Midbrain (tissue), 1 donor: ENCODE measurements at regions not wholly inside any gene's neighbourhood (a gene's known extent, or its start where the extent isn't known, plus 50 kb on each side); places are given as distances from the start of the nearest gene placed in this dataset.

Experiments
- DNase-seq: peaks from one replicate; lab custom pipeline; 2025; lab: John Stamatoyannopoulos, UW

- DNase-seq, result no peak
Observed at GRCh38 chr10:44301781-44302355, 83.0 kb downstream of the CXCL12 start.

- DNase-seq, result no peak
Observed at GRCh38 chr10:44300666-44301649, 83.9 kb downstream of the CXCL12 start.

GRCh38 chr10:44298713-44299112 lies 86.2 kb downstream of the CXCL12 start:
- DNase-seq, result no peak

- no peak for DNase-seq
Observed at GRCh38 chr10:44297963-44298362, 86.9 kb downstream of the CXCL12 start.

GRCh38 chr10:44295644-44296241 lies 89.2 kb downstream of the CXCL12 start:
- no peak for DNase-seq

- DNase-seq, result no peak
Observed at GRCh38 chr10:44294726-44295412, 90.0 kb downstream of the CXCL12 start.

- no peak for DNase-seq
Observed at GRCh38 chr10:44293842-44294241, 91.1 kb downstream of the CXCL12 start.

DNA sequence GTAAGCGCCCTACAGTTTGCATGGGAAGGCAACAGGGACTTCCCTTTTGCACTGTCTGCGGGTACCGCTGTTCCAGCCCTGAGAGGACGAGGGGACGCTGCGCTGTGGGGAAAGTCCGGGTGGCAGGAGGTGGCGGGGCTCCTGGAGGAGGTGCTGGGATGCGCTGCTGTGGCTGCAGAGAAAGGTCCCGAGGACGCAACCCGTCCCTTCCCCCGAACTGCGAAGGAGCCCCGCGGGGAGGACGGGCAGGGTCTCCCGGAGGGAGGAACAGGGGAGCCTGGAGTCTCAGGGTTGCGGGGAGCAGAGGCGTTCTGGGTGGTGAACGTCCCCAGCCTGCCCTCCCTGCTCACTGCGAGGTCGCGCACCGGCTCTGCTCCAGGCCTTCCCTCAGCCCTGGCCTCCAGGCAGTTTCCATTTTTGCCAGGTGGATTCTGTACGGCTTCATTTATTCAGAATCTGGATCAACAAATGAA lies 91.6 kb downstream of the CXCL12 start:
- DNase-seq, result no peak

- DNase-seq, result peak; percentile 38
Observed at GRCh38 chr10:44292390-44293002, 92.4 kb downstream of the CXCL12 start.

DNA sequence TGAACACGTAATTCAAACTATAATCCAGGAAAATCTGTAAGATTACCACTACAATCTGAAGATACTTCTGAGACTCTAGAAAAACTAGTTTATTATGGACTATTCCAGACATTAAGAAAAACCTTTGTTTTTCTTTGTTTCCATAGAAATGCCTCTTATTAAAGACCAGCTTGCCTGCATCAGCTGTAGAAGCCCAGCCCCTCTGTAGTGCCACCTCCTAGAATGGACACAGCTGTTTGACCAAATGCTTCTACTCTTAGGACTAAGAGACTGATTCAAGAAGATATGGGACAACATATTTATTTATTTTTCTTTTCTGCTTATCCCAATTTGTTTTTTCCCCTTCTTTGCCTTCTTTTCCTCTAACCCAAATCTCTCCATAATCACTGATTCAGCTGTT lies 93.8 kb downstream of the CXCL12 start:
- no peak for DNase-seq

- no peak for DNase-seq
Observed at GRCh38 chr10:44289125-44289524, 95.8 kb downstream of the CXCL12 start.

- no peak for DNase-seq
Observed at GRCh38 chr10:44287408-44287807, 97.5 kb downstream of the CXCL12 start.

GRCh38 chr10:44284198-44285084 lies 100.5 kb downstream of the CXCL12 start:
- no peak for DNase-seq

DNA sequence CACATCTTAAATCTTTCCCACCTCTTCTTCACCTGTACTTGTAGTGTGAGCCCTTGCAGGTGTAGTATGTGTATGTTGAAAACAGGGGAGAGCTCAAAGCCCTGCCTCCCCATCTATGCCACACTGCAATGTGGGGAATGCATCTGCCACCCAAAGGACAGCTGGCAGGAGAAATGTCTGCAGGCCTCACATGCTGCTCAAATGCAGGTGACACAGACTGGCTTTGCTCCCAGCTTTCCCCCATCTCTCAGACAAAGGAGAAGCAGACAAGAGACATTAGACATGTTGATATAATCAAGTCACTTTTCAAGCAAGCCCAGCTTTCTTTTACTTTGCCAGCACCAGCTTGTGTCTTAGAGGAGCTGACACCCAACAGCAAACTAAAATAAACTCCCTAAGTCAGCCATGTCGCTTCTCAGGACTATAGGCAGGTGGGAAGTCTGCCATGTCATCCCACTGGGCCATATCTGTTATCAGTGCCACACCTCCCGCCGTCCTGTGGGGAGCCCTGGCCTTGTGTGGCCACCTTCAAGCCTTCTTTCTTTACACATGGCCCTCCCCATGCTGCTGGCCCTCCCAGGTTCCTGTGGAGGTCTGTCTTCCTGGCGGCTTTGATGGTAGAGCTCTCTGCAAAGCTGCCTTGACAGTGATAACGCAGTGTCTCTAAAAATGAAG lies 102.1 kb downstream of the CXCL12 start:
- no peak for DNase-seq

GRCh38 chr10:44281662-44282061 lies 103.2 kb downstream of the CXCL12 start:
- DNase-seq, result no peak

GRCh38 chr10:44281089-44281613 lies 103.7 kb downstream of the CXCL12 start:
- DNase-seq, result no peak

- DNase-seq, result no peak
Observed at GRCh38 chr10:44280226-44281014, 104.5 kb downstream of the CXCL12 start.

- no peak for DNase-seq
Observed at GRCh38 chr10:44279426-44280126, 105.3 kb downstream of the CXCL12 start.
